Esophagus muscularis mucosa (tissue), 4 donors: ENCODE measurements at regions not wholly inside any gene's neighbourhood (a gene's known extent, or its start where the extent isn't known, plus 50 kb on each side); places are given as distances from the start of the nearest gene placed in this dataset.

Experiments used
- DNase-seq: peaks from one replicate; pipeline ENCODE4 v3.0.0-alpha.2; 2017; ENCODE audit errors: extremely low spot score
- H3K27ac ChIP-seq, 4 donors: fragments of 200-600 bp; sonication (generic); replicated peaks in 1 of 4; 1 replicate in 3 of 4; 2 replicates in 1 of 4; pipeline ENCODE4 v1.5.1; 2016 to 2019; ENCODE audit warnings: mild to moderate bottlenecking in 1 of 4
- H3K27me3 ChIP-seq, 4 donors: fragments of 200-600 bp; sonication (generic); one replicate each; pipeline versions ENCODE4 v1.5.1 to v1.6.0; 2016 to 2019
- H3K36me3 ChIP-seq, 4 donors: fragments of 200-600 bp; sonication (generic); one replicate each; pipeline ENCODE4 v1.5.1; 2016 to 2019
- H3K4me1 ChIP-seq, 4 donors: fragments of 200-600 bp; sonication (generic); one replicate each; pipeline ENCODE4 v1.5.1; 2016 to 2019
- H3K4me3 ChIP-seq, 4 donors: fragments of 200-600 bp; sonication (generic); 1 replicate in 2 of 4; 2 replicates in 2 of 4; pipeline ENCODE4 v1.5.1; 2016 to 2019; ENCODE audit warnings: mild to moderate bottlenecking in 4 of 4, moderate library complexity in 1 of 4
- H3K9me3 ChIP-seq, 4 donors: fragments of 200-600 bp; sonication (generic); 1 replicate in 3 of 4; 2 replicates in 1 of 4; pipeline ENCODE4 v1.5.1; 2016 to 2019
- EP300 ChIP-seq: sonication (generic); formaldehyde crosslinking; IDR thresholded peaks from one replicate; pipeline ENCODE4 v1.6.1; 2017; ENCODE audit warnings: antibody characterized with exemption
- POLR2A ChIP-seq: fragments of 450-650 bp; IDR thresholded peaks from one replicate; pipeline ENCODE4 v1.6.1; 2017; ENCODE audit warnings: antibody characterized with exemption, moderate library complexity, mild to moderate bottlenecking, low read depth
- POLR2AphosphoS5 ChIP-seq, 2 donors: sonication (generic); formaldehyde crosslinking; IDR thresholded peaks; one replicate each; pipeline ENCODE4 v1.6.1; 2017; ENCODE audit warnings: antibody characterized with exemption in 2 of 2
- WGBS: methylation state at CpG from one replicate; pipeline ENCODE4 v1.1.5; 2018; 5-methylcytosine and 5-hydroxymethylcytosine counted together
- intact Hi-C: fragments of 100-400 bp; cut with DNase I; formaldehyde crosslinking; loops from one replicate; pipeline ENCODE4 v1.15.1; 2023
- TF ChIP-seq, protein P1 (sequence below), 3 experiments: fragments of 200-600 bp in 2 of 3; fragments of 450-650 bp in 1 of 3; sonication (generic) in 2 of 3; IDR thresholded peaks; one replicate each; pipeline ENCODE4 v1.5.1; 2017 to 2019; ENCODE audit warnings: antibody characterized with exemption in 3 of 3, mild to moderate bottlenecking in 2 of 3, moderate library complexity in 1 of 3

- intact Hi-C loops: no loop called here
- Histone ChIP-seq H3K27ac (no peak overlapping the region), H3K9me3 (no peaks in the 10 kb centered on the region), H3K4me1 (no peaks in the 10 kb centered on the region), H3K27me3 (no peaks in the 10 kb centered on the region), H3K36me3 (no peaks in the 10 kb centered on the region), H3K4me3 (no peak overlapping the region)
- DNase-seq: no peak
- no peak for TF ChIP-seq POLR2A
- TF ChIP-seq EP300: no peak
- TF ChIP-seq POLR2AphosphoS5 (IDR thresholded peaks at IDR 0.05): no peak
- TF ChIP-seq, protein P1, sequence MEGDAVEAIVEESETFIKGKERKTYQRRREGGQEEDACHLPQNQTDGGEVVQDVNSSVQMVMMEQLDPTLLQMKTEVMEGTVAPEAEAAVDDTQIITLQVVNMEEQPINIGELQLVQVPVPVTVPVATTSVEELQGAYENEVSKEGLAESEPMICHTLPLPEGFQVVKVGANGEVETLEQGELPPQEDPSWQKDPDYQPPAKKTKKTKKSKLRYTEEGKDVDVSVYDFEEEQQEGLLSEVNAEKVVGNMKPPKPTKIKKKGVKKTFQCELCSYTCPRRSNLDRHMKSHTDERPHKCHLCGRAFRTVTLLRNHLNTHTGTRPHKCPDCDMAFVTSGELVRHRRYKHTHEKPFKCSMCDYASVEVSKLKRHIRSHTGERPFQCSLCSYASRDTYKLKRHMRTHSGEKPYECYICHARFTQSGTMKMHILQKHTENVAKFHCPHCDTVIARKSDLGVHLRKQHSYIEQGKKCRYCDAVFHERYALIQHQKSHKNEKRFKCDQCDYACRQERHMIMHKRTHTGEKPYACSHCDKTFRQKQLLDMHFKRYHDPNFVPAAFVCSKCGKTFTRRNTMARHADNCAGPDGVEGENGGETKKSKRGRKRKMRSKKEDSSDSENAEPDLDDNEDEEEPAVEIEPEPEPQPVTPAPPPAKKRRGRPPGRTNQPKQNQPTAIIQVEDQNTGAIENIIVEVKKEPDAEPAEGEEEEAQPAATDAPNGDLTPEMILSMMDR (IDR thresholded peaks at IDR 0.05): no peak
- 83% methylated on average over 7 of the region's 7 CpGs for WGBS
These were observed 466.4 kb downstream of the TDRD15 start for GRCh38 chr2:21590026-21590690.

DNA sequence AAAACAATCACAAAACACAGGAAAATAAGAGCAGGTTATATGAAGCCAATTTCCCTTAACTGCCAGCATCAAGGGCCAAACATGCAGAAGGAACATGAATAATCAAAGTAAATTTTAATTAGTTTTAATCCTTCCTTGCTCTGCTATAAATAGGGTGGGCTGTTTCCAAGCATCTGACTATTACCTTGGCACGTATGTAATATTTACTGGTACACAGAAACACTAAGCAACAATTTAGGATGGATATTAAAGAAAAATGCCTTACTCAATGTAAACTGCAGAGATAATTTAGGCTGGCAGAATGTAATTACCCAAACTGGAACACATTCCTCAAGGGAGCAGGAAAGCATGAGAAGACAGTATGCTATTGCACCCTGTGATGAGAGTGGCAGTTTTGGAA lies 468.2 kb downstream of the TDRD15 start:
- TF ChIP-seq POLR2AphosphoS5 (IDR thresholded peaks at IDR 0.05) (no peak), EP300 (no peak), POLR2A (no peak)
- TF ChIP-seq, protein P1 (IDR thresholded peaks at IDR 0.05): no peak
- 67% methylated on average over 1 of the region's 1 CpG for WGBS
- intact Hi-C loops: no loop called here
- H3K27me3 ChIP-seq: no peaks in the 10 kb centered on the region
- H3K4me1 ChIP-seq: no peaks in the 10 kb centered on the region
- H3K9me3 ChIP-seq: no peaks in the 10 kb centered on the region
- no peak for DNase-seq
- no peaks in the 10 kb centered on the region for H3K36me3 ChIP-seq
- no peak overlapping the region for H3K27ac ChIP-seq
- no peak overlapping the region for H3K4me3 ChIP-seq

- H3K27me3 ChIP-seq: no peaks in the 10 kb centered on the region
- H3K36me3 ChIP-seq: no peaks in the 10 kb centered on the region
- no peak overlapping the region for H3K27ac ChIP-seq
- WGBS: 60% methylated on average over 1 of the region's 1 CpG
- no peak for DNase-seq
- H3K4me3 ChIP-seq: no peak overlapping the region
- TF ChIP-seq, protein P1 (IDR thresholded peaks at IDR 0.05): no peak
- TF ChIP-seq POLR2A (no peak), POLR2AphosphoS5 (IDR thresholded peaks at IDR 0.05) (no peak), EP300 (no peak)
- no peaks in the 10 kb centered on the region for H3K4me1 ChIP-seq
- intact Hi-C loops: no loop called here
- no peaks in the 10 kb centered on the region for H3K9me3 ChIP-seq
These were observed 475.6 kb downstream of the TDRD15 start for GRCh38 chr2:21599417-21599816.

DNA sequence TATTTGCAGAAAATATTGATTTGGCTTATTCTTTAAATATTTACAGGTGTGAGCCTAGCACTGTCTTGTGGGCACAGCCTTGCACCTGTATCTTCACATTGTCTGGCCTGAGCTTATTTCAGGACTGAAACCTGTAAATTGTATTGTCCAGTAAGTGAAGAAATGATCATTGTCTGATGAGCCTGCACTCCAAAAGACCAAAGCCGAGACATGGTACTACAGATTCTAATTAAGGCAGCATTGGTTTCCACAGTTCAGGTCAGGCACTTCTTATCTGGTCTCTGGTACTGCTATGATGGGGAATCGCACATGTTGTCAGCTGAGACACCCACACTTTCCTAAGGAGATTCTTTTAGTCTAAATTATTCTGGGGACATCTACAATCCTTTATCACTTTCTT lies 479.0 kb downstream of the TDRD15 start:
- intact Hi-C loops: no loop called here
- Histone ChIP-seq H3K27me3 (no peaks in the 10 kb centered on the region), H3K4me3 (no peak overlapping the region), H3K4me1 (no peaks in the 10 kb centered on the region), H3K9me3 (no peaks in the 10 kb centered on the region), H3K27ac (no peak overlapping the region), H3K36me3 (no peaks in the 10 kb centered on the region)
- no peak for DNase-seq
- TF ChIP-seq POLR2A (no peak), EP300 (no peak), POLR2AphosphoS5 (IDR thresholded peaks at IDR 0.05) (no peak)
- TF ChIP-seq, protein P1 (IDR thresholded peaks at IDR 0.05): no peak
- WGBS: 88% methylated on average over 2 of the region's 2 CpGs

DNA sequence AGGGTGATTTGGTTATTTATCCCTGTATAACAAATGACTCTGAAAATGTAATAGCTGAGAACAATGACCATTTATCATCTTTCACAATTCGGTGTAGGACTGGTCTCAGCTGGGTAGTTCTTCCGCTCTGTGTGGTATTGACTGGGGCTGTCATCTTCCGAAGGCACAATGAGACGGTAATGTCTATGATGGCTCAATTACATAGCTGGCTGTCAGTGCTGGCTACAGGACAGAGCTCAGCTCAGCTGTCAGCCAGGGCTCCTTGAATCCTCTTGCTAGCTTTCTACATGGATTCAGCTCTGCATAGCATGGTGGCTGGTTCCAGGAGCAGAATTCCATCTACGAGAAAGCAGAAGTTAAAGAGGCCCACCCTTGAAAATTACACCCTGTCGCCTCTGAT lies 483.8 kb downstream of the TDRD15 start:
- H3K4me1 ChIP-seq: no peaks in the 10 kb centered on the region
- WGBS: 87% methylated on average over 6 of the region's 6 CpGs
- H3K27ac ChIP-seq: no peak overlapping the region
- no peak overlapping the region for H3K4me3 ChIP-seq
- intact Hi-C loops: no loop called here
- H3K9me3 ChIP-seq: peaks cover 0 to 5% (median 0%) of the 10 kb centered on the region in 4 donors
- no peaks in the 10 kb centered on the region for H3K36me3 ChIP-seq
- no peak for DNase-seq
- H3K27me3 ChIP-seq: no peaks in the 10 kb centered on the region
- TF ChIP-seq POLR2A (no peak), POLR2AphosphoS5 (IDR thresholded peaks at IDR 0.05) (no peak), EP300 (no peak)
- TF ChIP-seq, protein P1 (IDR thresholded peaks at IDR 0.05): no peak
